K562 (cell line): ENCODE measurements at regions not wholly inside any gene's neighbourhood (a gene's known extent, or its start where the extent isn't known, plus 50 kb on each side); places are given as distances from the start of the nearest gene placed in this dataset.

Experiments
- ATAC-seq: fragments of 200-7000 bp; cut with Tn5 transposase; 3 replicates; pipeline ENCODE4 v1.9.1; 2020; ENCODE audit warnings: moderate library complexity
- BruUV-seq: library from RNA; stranded (reverse); fragments of 400-500 nt; replicated peaks from 2 replicates; lab custom pipeline; 2021; lab: Mats Ljungman, UMichigan
- CTCF ChIA-PET: fragments of 300-600 bp; formaldehyde crosslinking; extraction: SDS; loops from one replicate; lab custom pipeline; 2021; ENCODE audit warnings: low intra/inter-chr PET ratio; lab: Yijun Ruan, JAX
- POLR2A ChIA-PET: fragments of 300-600, 350-650 bp; sonication (Branson Sonifier 250); formaldehyde crosslinking; extraction: SDS; loops from one replicate; lab custom pipeline; 2021; ENCODE audit warnings: antibody characterized with exemption, inconsistent platforms; lab: Yijun Ruan, JAX
- DNase-seq, 4 experiments: peaks; one replicate each; pipeline versions ENCODE4 v3.0.0 to v3.0.0-alpha.2; 2011 to 2018; ENCODE audit warnings: low spot score in 3 of 4, mixed read lengths in 3 of 4; ENCODE audit errors: extremely low read depth in 1 of 4
- FAIRE-seq: peaks from 2 replicates; lab custom pipeline; 2011; peaks lifted over from hg19 to GRCh38; lab: Jason Lieb, UNC
- H2AFZ ChIP-seq: 2 replicates; pipeline ENCODE4 v1.6.0; 2011; ENCODE audit warnings: low read depth, low read length, control low read depth, inconsistent platforms
- H3K27ac ChIP-seq: fragments of 200-600 bp; 3 replicates; pipeline ENCODE4 v1.8.0; 2011; ENCODE audit warnings: low read depth, mild to moderate bottlenecking, control low read depth, inconsistent platforms, low read length, moderate library complexity, mixed read lengths; ENCODE audit errors: extremely low read depth
- H3K27me3 ChIP-seq, 2 experiments: fragments of 300-600 bp in 1 of 2; 2 replicates in 1 of 2; 3 replicates in 1 of 2; pipeline versions ENCODE4 v1.6.0 to v1.8.0; 2011; ENCODE audit warnings: inconsistent platforms in 2 of 2, low read length in 2 of 2, mild to moderate bottlenecking in 1 of 2, mixed read lengths in 1 of 2, moderate library complexity in 1 of 2; ENCODE audit not compliant: control insufficient read depth in 2 of 2, insufficient read depth in 2 of 2
- H3K36me3 ChIP-seq: fragments of 300-600 bp; 3 replicates; pipeline ENCODE4 v1.8.0; 2011; ENCODE audit warnings: mild to moderate bottlenecking, low read length, inconsistent platforms; ENCODE audit not compliant: control insufficient read depth, insufficient read depth
- H3K4me1 ChIP-seq, 2 experiments: fragments of 200-600 bp in 1 of 2; replicated peaks in 1 of 2; 2 replicates in 1 of 2; 3 replicates in 1 of 2; pipeline versions ENCODE4 v1.5.1 to v1.8.0; 2011; ENCODE audit warnings: inconsistent platforms in 2 of 2, low read length in 2 of 2, mild to moderate bottlenecking in 1 of 2, mixed read lengths in 1 of 2, moderate library complexity in 1 of 2; ENCODE audit not compliant: control insufficient read depth in 2 of 2, insufficient read depth in 2 of 2
- H3K4me2 ChIP-seq: 2 replicates; pipeline ENCODE4 v1.6.1; 2011; ENCODE audit warnings: low read length, control low read depth, inconsistent platforms, mixed read lengths; ENCODE audit not compliant: insufficient read depth
- H3K4me3 ChIP-seq: fragments of 200-600 bp; sonication (generic), shearing (Covaris generic); 2 replicates; pipeline ENCODE4 v1.5.1; 2016; ENCODE audit warnings: control low read depth, inconsistent platforms
- H3K79me2 ChIP-seq: fragments of 200-600 bp; 3 replicates; pipeline ENCODE4 v1.8.0; 2011; ENCODE audit warnings: low read length, inconsistent platforms; ENCODE audit not compliant: control insufficient read depth, insufficient read depth
- H3K9ac ChIP-seq, 2 experiments: 2 replicates each; pipeline versions ENCODE4 v1.6.0 to v1.6.1; 2011; ENCODE audit warnings: low read depth in 2 of 2, low read length in 2 of 2, control low read depth in 1 of 2, inconsistent platforms in 1 of 2, mild to moderate bottlenecking in 1 of 2, mixed read lengths in 1 of 2; ENCODE audit not compliant: insufficient read depth in 1 of 2
- H3K9me1 ChIP-seq: one replicate; pipeline ENCODE4 v1.6.0; 2011; ENCODE audit warnings: inconsistent platforms, mild to moderate bottlenecking, low read length, moderate library complexity; ENCODE audit not compliant: control insufficient read depth, insufficient read depth
- H3K9me3 ChIP-seq: replicated peaks from 2 replicates; pipeline ENCODE4 v1.5.1; 2011; ENCODE audit warnings: low read depth, low read length, inconsistent platforms; ENCODE audit not compliant: control insufficient read depth, insufficient read depth
- H4K20me1 ChIP-seq: replicated peaks from 2 replicates; pipeline ENCODE4 v1.6.1; 2011; ENCODE audit warnings: low read length, inconsistent platforms, mixed read lengths; ENCODE audit not compliant: control insufficient read depth, insufficient read depth
- BRF1 ChIP-seq: IDR thresholded peaks from 3 replicates; pipeline ENCODE4 v1.6.1; 2011; ENCODE audit warnings: borderline replicate concordance, mild to moderate bottlenecking; ENCODE audit not compliant: insufficient read length; ENCODE audit errors: extremely low read depth
- E2F4 ChIP-seq: sonication (generic); formaldehyde crosslinking; IDR thresholded peaks from 2 replicates; pipeline ENCODE4 v1.8.0; 2022; ENCODE audit warnings: mild to moderate bottlenecking, low read depth, missing genetic modification reagents
- HDAC6 ChIP-seq: IDR thresholded peaks from 2 replicates; pipeline ENCODE4 v1.6.1; 2012; ENCODE audit warnings: low read depth, mild to moderate bottlenecking, control low read depth, inconsistent platforms, low read length, moderate library complexity
- PHB2 ChIP-seq: fragments of 450-650 bp; IDR thresholded peaks from 2 replicates; pipeline ENCODE4 v1.6.1; 2017; ENCODE audit warnings: low read depth
- SMAD2 ChIP-seq: fragments of 150-350 bp; IDR thresholded peaks from 2 replicates; pipeline ENCODE4 v1.6.1; 2014; ENCODE audit warnings: low read depth, mild to moderate bottlenecking, low read length
- TBP ChIP-seq: optimal IDR thresholded peaks from 2 replicates; pipeline ENCODE3; 2011; ENCODE audit warnings: low read depth, low read length, improper control_type of control experiment
- TCFL5 ChIP-seq: fragments of 250-450 bp; sonication (Bioruptor Pico); conservative IDR thresholded peaks from 2 replicates; pipeline ENCODE4 v1.6.1; 2021; ENCODE audit warnings: mild to moderate bottlenecking, moderate library complexity, matching md5 sums
- THAP12 ChIP-seq: fragments of 250-450 bp; sonication (Bioruptor Pico); IDR thresholded peaks from 2 replicates; pipeline ENCODE4 v1.9.0; 2021; ENCODE audit warnings: mild to moderate bottlenecking, inconsistent platforms
- ZNF134 ChIP-seq: fragments of 250-450 bp; sonication (Bioruptor Pico); conservative IDR thresholded peaks from 2 replicates; pipeline ENCODE4 v1.4.0; 2020
- ZNF324 ChIP-seq: fragments of 250-450 bp; sonication (Bioruptor Pico); IDR thresholded peaks from 2 replicates; pipeline ENCODE4 v1.4.0; 2020; ENCODE audit warnings: mild to moderate bottlenecking
- ZNF436 ChIP-seq: fragments of 250-450, 450-650 bp; sonication (Bioruptor Pico); formaldehyde crosslinking; IDR thresholded peaks from 2 replicates; pipeline ENCODE4 v1.7.0; 2020; ENCODE audit warnings: mild to moderate bottlenecking
- ZNF57 ChIP-seq: fragments of 450-650 bp; formaldehyde crosslinking; IDR thresholded peaks from 2 replicates; pipeline ENCODE4 v1.4.0; 2020; ENCODE audit warnings: mild to moderate bottlenecking, moderate library complexity
- ZZZ3 ChIP-seq: fragments of 450-650 bp; IDR thresholded peaks from 2 replicates; pipeline ENCODE4 v1.6.1; 2016; ENCODE audit warnings: antibody characterized with exemption, mild to moderate bottlenecking, moderate library complexity
- WGBS: fragments of 100-300 bp; shearing (Covaris generic); methylation state at CpG from one replicate; pipeline ENCODE4 v1.1.6; 2016; ENCODE audit warnings: low coverage, mixed read lengths; ENCODE audit not compliant: insufficient coverage; ENCODE audit errors: missing lambda C conversion rate; 5-methylcytosine and 5-hydroxymethylcytosine counted together
- in situ Hi-C: fragments of 300-500 bp; cut with MboI; formaldehyde crosslinking; loops from 4 replicates; pipeline ENCODE4 v1.15.0; 2018; ENCODE audit warnings: inconsistent platforms, mixed read lengths
- intact Hi-C: fragments of 100-400 bp; cut with micrococcal nuclease; formaldehyde crosslinking; loops from 2 replicates; pipeline ENCODE4 v1.14.2; 2022

GRCh38 chr13:73739394-73739793, 394.8 kb downstream of the KLF12 start (continued):
- TF ChIP-seq SMAD2: no peak
- TF ChIP-seq ZZZ3: no peak
- TF ChIP-seq TBP: no peak
- TF ChIP-seq ZNF324 (CRISPR knock-in tag): no peak
- no peak for TF ChIP-seq TCFL5 (CRISPR knock-in tag)
- no peak for TF ChIP-seq PHB2
- no peak for TF ChIP-seq ZNF134 (CRISPR knock-in tag)
- no peak for TF ChIP-seq ZNF436 (CRISPR knock-in tag)
- TF ChIP-seq THAP12 (CRISPR knock-in tag): no peak
- TF ChIP-seq BRF1: no peak
- no peak for TF ChIP-seq HDAC6

DNA sequence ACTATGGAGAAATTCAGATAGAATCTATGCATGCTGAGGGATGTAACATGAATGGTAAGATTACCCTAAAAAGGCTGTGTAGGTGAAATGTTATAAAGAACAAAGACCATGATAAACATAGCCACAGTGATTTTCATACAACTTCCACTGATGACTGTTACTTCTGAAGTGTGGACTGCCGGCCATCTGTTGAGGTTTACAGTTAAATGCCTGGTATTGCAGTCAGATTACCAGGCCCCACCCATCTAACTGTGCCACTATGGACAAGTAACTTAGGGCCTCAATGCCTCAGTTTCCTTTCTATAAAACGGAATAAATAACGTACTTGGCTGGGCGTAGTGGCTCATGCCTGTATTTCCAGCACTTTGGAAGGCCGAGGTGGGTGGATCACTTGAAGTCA, 395.6 kb downstream of the KLF12 start:
- Histone ChIP-seq H3K4me1 (no peaks in the 10 kb centered on the region), H3K27me3 (no peaks in the 10 kb centered on the region), H2AFZ (no peak overlapping the region), H3K9me1 (no peaks in the 10 kb centered on the region), H3K36me3 (no peaks in the 10 kb centered on the region), H3K9me3 (no peaks in the 10 kb centered on the region), H3K79me2 (no peaks in the 10 kb centered on the region), H3K9ac (no peak overlapping the region), H3K27ac (no peak overlapping the region), H3K4me2 (no peak overlapping the region), H4K20me1 (no peaks in the 10 kb centered on the region), H3K4me3 (no peak overlapping the region)
- in situ Hi-C loops (no loop called here), intact Hi-C loops (no loop called here)
- DNase-seq (no peak), ATAC-seq (no peak), FAIRE-seq (no peak)
- TF ChIP-seq E2F4 (CRISPR knock-in tag) (no peak), ZNF57 (CRISPR knock-in tag) (no peak)
- 0% methylated on average over 5 of the region's 5 CpGs for WGBS
- CTCF ChIA-PET: no interaction called here
- POLR2A ChIA-PET: no interaction called here
- no TSS peak for BruUV-seq
